OCI-LY7 (cell line): ENCODE measurements at regions not wholly inside any gene's neighbourhood (a gene's known extent, or its start where the extent isn't known, plus 50 kb on each side); places are given as distances from the start of the nearest gene placed in this dataset.

ENCODE experiments used
- CTCF ChIP-seq: fragments of 200-600 bp; sonication (generic); conservative IDR thresholded peaks from 2 replicates; pipeline ENCODE4 v1.5.1; 2014; ENCODE audit warnings: mild to moderate bottlenecking, antibody characterized with exemption, low read length, moderate library complexity, mixed read lengths
- EZH2phosphoT487 ChIP-seq: fragments of 200-600 bp; sonication (generic); IDR thresholded peaks from 2 replicates; pipeline ENCODE4 v1.6.1; 2018; ENCODE audit warnings: low read depth, borderline replicate concordance, mild to moderate bottlenecking, mixed run types, antibody characterized with exemption, low read length, moderate library complexity, mixed read lengths

- no peak for TF ChIP-seq CTCF
- no peak for TF ChIP-seq EZH2phosphoT487
Measured at GRCh38 chr11:87518266-87518665, 480.5 kb downstream of the TMEM135 start.
